Suprapubic skin (tissue), 4 donors: ENCODE measurements at regions not wholly inside any gene's neighbourhood (a gene's known extent, or its start where the extent isn't known, plus 50 kb on each side); places are given as distances from the start of the nearest gene placed in this dataset.

Experiments
- DNase-seq, 2 donors: peaks; one replicate each; pipeline ENCODE4 v3.0.0-alpha.2; 2019; ENCODE audit warnings: low spot score in 2 of 2
- H3K27ac ChIP-seq: fragments of 200-600 bp; sonication (generic); one replicate; pipeline ENCODE4 v1.5.1; 2019
- H3K27me3 ChIP-seq: fragments of 200-600 bp; sonication (generic); one replicate; pipeline ENCODE4 v1.5.1; 2019
- H3K36me3 ChIP-seq: fragments of 200-600 bp; sonication (generic); one replicate; pipeline ENCODE4 v1.5.1; 2019
- H3K4me1 ChIP-seq: fragments of 200-600 bp; sonication (generic); one replicate; pipeline ENCODE4 v1.5.1; 2019
- H3K4me3 ChIP-seq: fragments of 200-600 bp; sonication (generic); one replicate; pipeline ENCODE4 v1.5.1; 2019; ENCODE audit warnings: mild to moderate bottlenecking
- H3K9me3 ChIP-seq: fragments of 200-600 bp; sonication (generic); one replicate; pipeline ENCODE4 v1.5.1; 2019
- CTCF ChIP-seq, 2 donors: fragments of 200-600 bp in 1 of 2; fragments of 450-650 bp in 1 of 2; sonication (generic) in 1 of 2; IDR thresholded peaks; one replicate each; pipeline ENCODE4 v1.5.1; 2016 to 2019; ENCODE audit warnings: antibody characterized with exemption in 2 of 2, mild to moderate bottlenecking in 1 of 2, moderate library complexity in 1 of 2
- EP300 ChIP-seq: sonication (generic); formaldehyde crosslinking; IDR thresholded peaks from one replicate; pipeline ENCODE4 v1.6.1; 2017; ENCODE audit warnings: antibody characterized with exemption
- POLR2A ChIP-seq, 2 donors: fragments of 450-650 bp; IDR thresholded peaks; one replicate each; pipeline ENCODE4 v1.6.1; 2017; ENCODE audit warnings: antibody characterized with exemption in 2 of 2, mild to moderate bottlenecking in 2 of 2, moderate library complexity in 2 of 2
- POLR2AphosphoS5 ChIP-seq, 3 donors: sonication (generic); formaldehyde crosslinking; IDR thresholded peaks; one replicate each; pipeline ENCODE4 v1.6.1; 2017; ENCODE audit warnings: antibody characterized with exemption in 3 of 3
- WGBS: methylation state at CpG from one replicate; pipeline ENCODE4 v1.1.5; 2018; 5-methylcytosine and 5-hydroxymethylcytosine counted together

GRCh38 chr17:72512649-72513556 lies 392.1 kb downstream of the SOX9 start:
- H3K27ac ChIP-seq, result no peak overlapping the region

GRCh38 chr17:72514321-72514861 lies 393.6 kb downstream of the SOX9 start:
- H3K27me3 ChIP-seq, result peaks cover 3% of the 10 kb centered on the region
- no peak overlapping the region for H3K27ac ChIP-seq
- H3K36me3 ChIP-seq, result no peaks in the 10 kb centered on the region
- DNase-seq, result no peak
- H3K4me1 ChIP-seq, result peaks cover 14% of the 10 kb centered on the region
- WGBS, result 90% methylated on average over 7 of the region's 7 CpGs
- TF ChIP-seq CTCF (IDR thresholded peaks at IDR 0.05), result no peak
- no peak for TF ChIP-seq POLR2A (IDR thresholded peaks at IDR 0.05)
- no peak for TF ChIP-seq POLR2AphosphoS5 (IDR thresholded peaks at IDR 0.05)
- no peak for TF ChIP-seq EP300
- H3K4me3 ChIP-seq, result no peak overlapping the region
- no peaks in the 10 kb centered on the region for H3K9me3 ChIP-seq

More at GRCh38 chr17:72512649-72513556, 392.1 kb downstream of the SOX9 start:
- peaks cover 14% of the 10 kb centered on the region for H3K4me1 ChIP-seq
- H3K4me3 ChIP-seq, result no peak overlapping the region
- no peaks in the 10 kb centered on the region for H3K27me3 ChIP-seq
- TF ChIP-seq POLR2AphosphoS5 (IDR thresholded peaks at IDR 0.05), result no peak
- TF ChIP-seq EP300, result no peak
- TF ChIP-seq POLR2A (IDR thresholded peaks at IDR 0.05), result no peak
- TF ChIP-seq CTCF (IDR thresholded peaks at IDR 0.05), result no peak
- no peak for DNase-seq
- H3K36me3 ChIP-seq, result no peaks in the 10 kb centered on the region
- 97% methylated on average over 8 of the region's 8 CpGs for WGBS
- H3K9me3 ChIP-seq, result no peaks in the 10 kb centered on the region

- Histone ChIP-seq H3K9me3 (no peaks in the 10 kb centered on the region), H3K36me3 (no peaks in the 10 kb centered on the region), H3K27ac (no peak overlapping the region), H3K4me1 (peaks cover 14% of the 10 kb centered on the region), H3K27me3 (peaks cover 4% of the 10 kb centered on the region), H3K4me3 (no peak overlapping the region)
- WGBS, result 59% methylated on average over 4 of the region's 6 CpGs
- DNase-seq, result no peak
- TF ChIP-seq POLR2A (IDR thresholded peaks at IDR 0.05) (no peak), POLR2AphosphoS5 (IDR thresholded peaks at IDR 0.05) (no peak), CTCF (IDR thresholded peaks at IDR 0.05) (no peak), EP300 (no peak)
Observed at GRCh38 chr17:72514891-72515290, 394.1 kb downstream of the SOX9 start.

GRCh38 chr17:72515291-72516065 lies 394.7 kb downstream of the SOX9 start:
- Histone ChIP-seq H3K9me3 (no peaks in the 10 kb centered on the region), H3K27ac (no peak overlapping the region), H3K27me3 (peaks cover 4% of the 10 kb centered on the region), H3K4me3 (no peak overlapping the region), H3K4me1 (peaks cover 14% of the 10 kb centered on the region), H3K36me3 (no peaks in the 10 kb centered on the region)
- WGBS, result 84% methylated on average over 12 of the region's 13 CpGs
- DNase-seq, result no peak
- TF ChIP-seq POLR2AphosphoS5 (IDR thresholded peaks at IDR 0.05) (no peak), CTCF (IDR thresholded peaks at IDR 0.05) (no peak), POLR2A (IDR thresholded peaks at IDR 0.05) (no peak), EP300 (no peak)
